NCI-H1105 treated with DMSO at 0.1 percent for 48 hours (cell line): ENCODE measurements at regions not wholly inside any gene's neighbourhood (a gene's known extent, or its start where the extent isn't known, plus 50 kb on each side); places are given as distances from the start of the nearest gene placed in this dataset.
A peak's percentile ranks its signal among the peaks of the same experiment; 100 is the strongest.
"Not testable (repeated sequence)": the region's sequence is repeated elsewhere in the genome, so short reads cannot be mapped to it uniquely, and the experiment has no call there.

Source experiments
- DNase-seq: peaks from one replicate; lab custom pipeline; 2025; lab: John Stamatoyannopoulos, UW

DNA sequence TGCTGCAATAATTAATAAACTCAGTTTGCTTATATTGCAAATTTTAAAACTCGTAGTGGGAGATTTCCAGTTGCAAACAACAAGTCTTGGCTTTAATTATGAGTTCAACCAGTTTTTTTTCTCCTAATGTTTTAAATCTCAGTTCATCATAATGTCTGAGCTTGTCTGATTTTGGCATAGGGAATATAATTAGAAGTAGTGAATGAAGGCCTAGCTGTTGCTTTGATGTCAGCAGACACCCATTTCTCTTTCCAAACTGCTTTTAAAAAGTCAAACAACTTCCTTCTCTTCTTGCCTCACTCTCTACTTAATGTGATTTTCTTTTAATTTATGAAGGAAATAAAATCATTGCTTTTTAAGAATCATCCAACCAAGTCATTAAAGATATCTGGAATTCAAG, 1462.1 kb downstream of the DPP10 start:
- no peak for DNase-seq

DNA sequence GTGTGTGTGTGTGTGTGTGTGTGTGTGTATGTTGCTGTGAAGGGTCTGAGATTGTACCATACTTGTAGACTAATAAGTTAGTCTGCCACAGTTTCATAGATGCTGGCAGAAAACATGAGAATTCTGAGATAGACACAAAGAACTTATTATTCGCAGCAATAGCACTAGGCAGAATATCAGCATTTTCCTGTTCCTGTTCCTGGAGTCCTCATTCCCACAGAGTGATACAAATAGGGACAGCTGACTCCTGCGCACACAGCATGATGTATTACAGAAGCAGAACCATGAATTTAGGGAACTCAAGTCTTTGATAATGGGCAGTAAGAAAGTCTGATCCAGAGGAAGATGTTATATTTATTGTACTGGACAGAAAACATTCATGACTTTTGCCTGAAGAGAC, 1466.3 kb downstream of the DPP10 start:
- no peak for DNase-seq

DNA sequence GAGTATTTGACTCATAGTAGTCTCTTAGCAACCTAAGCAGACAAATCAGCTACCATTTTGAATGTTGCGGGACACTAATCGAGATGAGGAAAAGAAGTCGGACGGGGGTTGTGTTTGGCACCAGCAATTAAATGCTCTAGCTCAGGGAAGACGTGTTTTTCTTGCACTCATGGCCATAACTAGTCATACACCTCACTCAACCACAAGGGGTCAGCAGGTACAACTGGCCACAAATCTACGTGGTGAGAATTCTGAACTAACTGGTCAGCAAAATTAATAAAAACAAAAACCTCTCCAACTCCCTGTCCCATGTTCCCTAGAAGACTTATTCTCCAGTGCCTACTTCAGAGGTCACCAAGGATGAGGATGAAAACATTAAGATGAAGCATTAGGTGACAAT, 1467.8 kb downstream of the DPP10 start:
- peak; percentile 3 for DNase-seq

DNA sequence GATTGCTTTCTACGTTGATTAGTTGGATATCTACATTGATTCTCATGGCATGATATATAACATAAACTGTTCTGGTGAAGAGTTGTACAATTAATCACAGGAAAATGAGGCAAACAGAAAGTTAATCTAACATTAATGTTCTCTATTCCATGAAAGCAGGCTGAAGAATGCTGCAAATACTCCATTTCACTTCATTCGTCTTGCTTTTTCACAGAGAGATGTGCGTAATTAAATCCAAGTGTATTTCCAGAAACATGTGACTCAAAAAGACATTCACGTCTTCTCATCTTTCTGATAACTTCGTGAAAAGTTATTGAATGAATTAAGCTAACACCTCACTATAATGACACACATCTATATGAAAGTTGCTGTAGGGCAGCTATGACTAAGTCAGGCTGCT, 1471.5 kb downstream of the DPP10 start:
- no peak for DNase-seq

DNA sequence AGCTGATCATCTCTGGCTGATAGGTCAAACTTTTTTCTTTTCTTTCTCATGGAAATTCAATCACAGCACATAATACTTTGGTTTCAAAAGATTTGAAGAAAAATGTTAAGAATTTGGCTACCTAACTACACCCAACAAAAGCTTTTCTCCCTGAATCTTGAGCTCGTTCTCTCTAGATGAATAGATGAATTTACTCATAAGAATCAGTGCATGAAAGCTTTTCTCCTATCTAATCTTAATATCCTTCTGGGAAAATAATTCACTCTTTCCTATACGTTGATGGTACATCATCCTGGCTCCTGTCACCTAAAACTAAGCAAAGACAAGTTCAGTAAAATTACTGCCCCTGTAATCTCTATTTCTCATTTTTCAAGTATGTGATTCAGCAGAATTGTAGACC, 1479.1 kb downstream of the DPP10 start:
- DNase-seq, result no peak

DNA sequence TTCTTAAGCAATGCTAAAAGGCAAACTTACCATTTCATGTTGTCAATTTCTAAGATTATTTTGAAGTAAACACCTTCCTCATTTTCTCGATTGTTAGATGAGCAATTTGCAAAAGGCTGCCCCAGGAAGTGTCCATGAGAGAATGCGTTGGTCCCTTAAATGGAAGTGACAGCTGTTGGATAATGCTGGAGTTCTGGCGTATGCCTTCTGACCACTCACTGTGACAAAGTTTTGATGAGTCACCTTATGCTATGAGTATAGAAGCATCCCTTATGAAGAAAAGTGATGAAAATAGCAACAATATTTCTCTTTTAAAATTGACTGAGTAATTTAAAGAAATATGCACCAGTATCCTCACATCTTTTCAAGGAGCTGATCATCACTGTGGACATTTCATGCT, 1497.5 kb downstream of the DPP10 start:
- no peak for DNase-seq

DNA sequence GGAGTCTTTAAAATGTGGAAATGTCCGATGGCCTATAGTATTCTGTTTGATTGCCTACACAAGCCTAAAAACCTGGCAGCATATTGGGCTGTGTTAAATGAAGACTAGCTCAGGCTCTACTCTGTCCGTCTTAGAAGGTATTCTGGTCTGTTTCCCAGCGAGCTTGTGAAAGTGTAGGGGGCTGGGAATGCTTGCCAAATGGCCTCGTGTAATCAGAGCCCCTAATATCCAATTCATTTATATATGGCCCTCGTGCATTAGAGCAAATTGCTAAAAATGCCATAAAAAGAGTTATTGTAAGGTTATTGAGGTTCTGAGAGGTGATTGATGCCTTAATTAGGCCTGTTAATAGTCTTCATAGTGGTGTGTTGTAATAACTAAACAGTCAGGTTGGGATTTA, 1500.4 kb downstream of the DPP10 start:
- DNase-seq, result peak; percentile 96

DNA sequence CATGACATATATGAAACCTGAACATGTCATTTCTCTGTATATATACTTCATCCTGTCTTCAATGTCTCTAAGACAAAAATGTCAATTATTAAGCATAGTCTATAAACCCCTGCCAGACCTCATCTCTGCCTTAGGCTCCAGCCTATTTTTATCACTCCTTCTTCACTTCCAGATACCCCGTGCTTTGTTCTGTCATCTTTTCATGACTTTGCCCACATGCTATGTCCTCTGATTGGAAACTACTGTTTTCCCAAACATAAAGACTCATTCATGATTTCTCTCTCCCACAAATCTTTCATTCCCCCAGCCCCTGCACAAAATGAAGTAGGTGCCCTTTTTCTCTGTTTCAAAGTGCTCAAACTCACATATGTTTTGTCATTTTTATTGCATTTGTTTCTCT, 1503.9 kb downstream of the DPP10 start:
- no peak for DNase-seq

DNA sequence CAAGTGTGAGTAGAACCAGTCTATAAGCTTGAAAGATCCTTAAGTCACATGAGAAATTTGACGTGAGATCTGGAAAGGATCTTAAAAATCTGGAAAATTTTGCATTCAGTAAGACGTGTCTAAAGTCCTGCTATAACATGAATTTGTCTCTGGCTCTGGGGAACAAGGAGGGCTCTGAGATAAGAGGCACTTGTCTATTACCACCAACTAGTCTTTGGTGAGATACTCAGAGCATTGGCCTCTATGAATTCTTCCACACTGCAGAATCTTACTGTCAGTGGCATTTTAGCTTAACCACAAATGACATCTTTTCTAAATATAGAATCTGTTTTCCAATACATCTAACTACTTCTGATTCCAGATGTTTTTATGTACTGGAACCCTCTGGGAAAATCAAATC, 1504.5 kb downstream of the DPP10 start:
- no peak for DNase-seq

DNA sequence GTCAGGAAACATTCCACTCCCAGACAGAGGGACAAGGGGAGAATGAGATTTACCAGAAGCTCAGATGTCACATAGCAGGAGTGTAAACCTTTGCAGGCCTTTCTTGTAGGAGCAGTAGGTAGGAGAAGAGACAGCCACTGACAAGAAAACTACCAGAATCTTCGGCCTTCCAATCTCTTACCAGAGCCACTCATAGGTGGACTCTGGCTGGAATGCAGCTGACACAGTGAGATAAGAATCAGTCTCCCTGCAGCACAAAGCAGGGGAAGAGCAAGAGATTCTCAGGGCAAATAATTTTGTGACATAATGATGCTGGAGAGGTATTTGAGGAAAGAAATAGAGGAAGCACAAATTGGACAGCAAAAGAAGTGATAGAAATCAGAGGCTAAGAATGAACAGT, 1534.5 kb downstream of the DPP10 start:
- no peak for DNase-seq

DNA sequence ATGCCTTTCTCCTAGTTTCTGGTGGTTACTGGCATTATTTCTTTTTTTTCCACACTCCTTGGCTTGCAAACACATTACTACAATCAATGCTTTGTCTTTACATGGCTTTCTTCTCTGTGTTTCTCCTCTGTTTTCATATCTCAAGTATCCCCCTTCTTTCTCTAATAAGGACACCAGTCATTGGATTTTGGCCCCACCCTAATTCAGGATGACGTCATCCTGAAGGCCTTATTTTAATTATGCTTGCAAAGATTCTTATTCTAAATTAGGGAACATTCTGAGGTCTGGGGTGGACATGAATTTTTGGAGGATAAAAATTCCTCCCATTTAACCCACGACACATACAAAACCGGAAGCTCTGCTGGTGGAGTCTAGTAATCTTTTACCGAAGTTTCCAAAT, 1556.6 kb downstream of the DPP10 start:
- DNase-seq, result no peak

DNA sequence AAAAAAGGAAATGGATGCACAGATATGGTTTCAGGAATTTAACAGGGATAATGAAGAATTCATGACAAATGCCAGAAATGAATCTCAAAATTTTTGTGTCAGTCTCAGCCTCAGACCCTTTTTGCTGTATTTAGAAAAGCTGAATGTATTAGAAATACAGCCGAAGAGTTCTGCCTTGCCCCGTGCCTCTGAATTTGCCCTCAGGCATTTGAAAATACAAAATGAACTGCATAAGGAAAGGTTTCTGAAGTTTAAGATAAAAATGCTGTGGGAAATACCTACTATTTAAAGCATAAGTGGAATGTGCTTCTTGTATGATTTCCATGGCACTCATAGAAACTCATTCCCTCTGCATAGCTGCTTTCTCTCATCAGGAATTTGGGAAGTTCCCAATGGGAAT, 1580.6 kb downstream of the DPP10 start:
- no peak for DNase-seq

DNA sequence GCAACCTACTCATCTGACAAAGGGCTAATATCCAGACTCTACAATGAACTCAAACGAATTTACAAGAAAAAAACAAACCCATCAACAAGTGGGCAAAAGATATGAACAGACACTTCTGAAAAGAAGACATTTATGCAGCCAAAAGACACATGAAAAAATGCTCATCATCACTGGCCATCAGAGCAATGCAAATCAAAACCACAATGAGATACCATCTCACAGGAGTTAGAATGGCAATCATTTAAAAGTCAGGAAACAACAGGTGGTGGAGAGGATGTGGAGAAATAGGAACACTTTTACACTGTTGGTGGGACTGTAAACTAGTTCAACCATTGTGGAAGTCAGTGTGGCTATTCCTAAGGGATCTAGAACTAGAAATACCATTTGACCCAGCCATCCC, 1596.3 kb downstream of the DPP10 start:
- not testable (repeated sequence) for DNase-seq

DNA sequence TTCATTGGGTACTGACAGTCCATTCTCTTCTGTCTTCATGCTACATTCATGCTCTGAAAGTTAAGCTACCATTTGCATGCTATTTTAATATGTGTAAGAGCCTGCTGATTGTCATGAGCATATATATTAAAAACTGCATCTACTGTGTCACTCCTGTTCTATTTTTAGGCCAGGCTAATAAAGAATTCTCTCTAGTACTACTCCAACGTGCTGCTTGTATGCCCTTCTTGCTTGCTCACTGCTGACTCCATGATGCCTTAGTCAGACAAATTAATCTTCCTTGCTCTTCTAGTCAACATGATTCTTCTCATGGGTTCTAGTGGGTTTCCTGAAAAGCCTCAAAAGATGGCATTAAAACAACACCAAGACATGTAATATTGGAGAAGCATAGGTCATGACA, 1600.1 kb downstream of the DPP10 start:
- DNase-seq, result no peak

DNA sequence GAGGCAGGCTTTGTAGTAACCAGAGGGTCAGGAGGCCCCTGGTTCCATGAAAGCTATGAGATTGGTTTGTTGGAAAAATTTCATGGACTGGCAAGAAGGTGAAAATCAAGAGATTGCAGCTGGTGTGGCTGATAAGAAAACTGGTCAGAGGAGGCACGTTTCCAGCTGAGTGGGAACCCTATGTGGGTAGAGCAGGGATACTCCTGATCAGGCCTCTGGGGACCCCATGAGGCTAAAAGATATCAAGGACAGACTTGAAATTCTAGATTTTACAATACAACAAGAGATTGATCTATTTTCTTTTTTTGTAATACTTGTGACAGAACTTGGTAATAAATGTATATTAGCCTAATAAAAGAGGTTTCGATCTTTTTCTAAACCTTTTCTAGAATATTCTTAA, 1615.1 kb downstream of the DPP10 start:
- DNase-seq, result no peak

DNA sequence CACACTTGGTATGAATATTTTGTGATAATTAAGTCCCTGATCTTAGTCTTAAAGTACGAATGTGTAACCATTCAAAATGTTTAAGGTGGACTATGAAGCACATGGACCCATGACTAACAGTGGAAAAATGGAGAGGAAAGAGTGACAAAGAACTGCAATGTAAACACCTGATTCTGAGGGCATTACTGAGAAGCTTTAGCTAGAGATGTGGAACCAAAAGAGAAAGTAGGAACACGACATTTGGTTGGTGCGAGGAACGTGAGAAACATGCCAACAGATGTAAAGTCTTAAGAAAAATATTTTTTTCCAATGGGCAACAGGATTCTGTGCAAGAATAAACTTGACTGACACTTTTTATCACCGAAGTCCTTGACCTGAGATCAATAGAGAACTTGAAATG, 1618.6 kb downstream of the DPP10 start:
- no peak for DNase-seq

DNA sequence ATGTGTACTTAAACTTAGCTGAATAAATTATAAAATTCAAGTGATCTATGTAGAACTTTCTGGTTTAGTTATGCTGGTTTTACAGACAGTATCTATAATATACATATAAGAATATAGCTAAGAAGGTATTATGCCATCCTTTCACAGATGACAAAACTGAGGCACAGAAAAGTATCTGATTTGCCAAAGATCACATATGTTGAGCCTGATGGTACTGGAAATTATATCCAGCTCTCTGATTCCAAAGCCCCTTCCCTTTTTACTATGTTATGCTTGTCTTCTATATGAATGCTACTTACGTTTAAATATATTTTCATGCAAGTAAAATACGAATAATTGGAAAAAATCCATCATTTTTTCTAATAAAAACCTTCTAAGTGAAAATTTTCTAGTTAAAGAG, 1631.3 kb downstream of the DPP10 start:
- DNase-seq, result no peak

DNA sequence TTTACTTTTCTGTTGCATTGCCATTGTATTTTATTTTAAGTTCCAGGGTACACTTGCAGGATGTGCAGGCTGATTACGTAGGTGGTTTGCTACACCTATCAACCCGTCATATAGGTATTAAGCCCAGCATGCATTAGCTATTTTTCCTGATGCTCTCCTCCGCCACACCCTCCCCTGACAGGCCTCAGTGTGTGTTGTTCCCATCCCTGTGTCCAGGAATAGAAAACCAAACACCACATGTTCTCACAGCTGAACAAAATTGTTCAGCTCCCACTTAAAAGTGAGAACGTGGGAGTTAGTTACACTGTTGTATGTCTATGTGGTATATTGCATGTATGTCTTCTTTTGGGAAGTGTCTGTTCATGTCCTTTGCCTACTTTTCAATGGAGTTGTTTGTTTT, 1631.7 kb downstream of the DPP10 start:
- no peak for DNase-seq

DNA sequence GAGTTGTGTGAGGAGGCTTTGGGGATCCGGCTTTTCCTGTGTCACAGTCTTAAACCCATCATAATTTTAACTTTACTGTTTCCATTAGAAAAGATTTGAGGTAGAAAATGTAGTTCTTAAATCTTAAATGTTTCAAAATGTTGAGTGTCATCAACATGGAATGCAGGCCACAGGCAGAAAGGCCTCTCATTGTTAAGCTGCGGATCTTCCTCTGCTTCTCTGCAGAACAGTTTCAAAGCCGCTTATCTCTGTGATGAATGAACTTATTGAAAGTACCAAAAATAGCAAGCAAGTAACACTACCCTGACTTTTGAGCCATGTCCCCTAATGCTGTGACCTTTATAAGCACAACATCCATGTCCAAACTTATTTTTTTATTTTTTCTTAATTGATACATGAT, 1645.8 kb downstream of the DPP10 start:
- no peak for DNase-seq

DNA sequence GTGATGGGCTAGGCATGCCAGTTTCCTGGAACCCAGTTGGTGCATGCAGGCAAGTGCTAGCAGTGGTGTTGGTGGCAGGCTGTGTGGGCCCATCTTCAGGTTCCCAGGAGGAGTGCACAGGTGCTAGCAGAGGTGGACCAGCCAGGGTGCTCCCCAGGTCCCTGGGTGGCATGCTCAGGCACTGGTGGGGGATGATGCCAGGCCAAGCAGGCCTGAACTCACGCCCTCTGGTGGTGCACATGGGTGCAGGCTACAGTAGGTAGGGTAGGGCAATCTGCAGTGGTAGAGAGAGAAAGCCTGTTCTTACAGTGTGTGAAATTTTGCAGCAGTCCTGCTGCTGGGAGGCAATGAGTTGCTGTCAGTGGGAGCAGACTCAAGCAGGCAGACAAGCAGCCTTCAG, 1651.8 kb downstream of the DPP10 start:
- no peak for DNase-seq

DNA sequence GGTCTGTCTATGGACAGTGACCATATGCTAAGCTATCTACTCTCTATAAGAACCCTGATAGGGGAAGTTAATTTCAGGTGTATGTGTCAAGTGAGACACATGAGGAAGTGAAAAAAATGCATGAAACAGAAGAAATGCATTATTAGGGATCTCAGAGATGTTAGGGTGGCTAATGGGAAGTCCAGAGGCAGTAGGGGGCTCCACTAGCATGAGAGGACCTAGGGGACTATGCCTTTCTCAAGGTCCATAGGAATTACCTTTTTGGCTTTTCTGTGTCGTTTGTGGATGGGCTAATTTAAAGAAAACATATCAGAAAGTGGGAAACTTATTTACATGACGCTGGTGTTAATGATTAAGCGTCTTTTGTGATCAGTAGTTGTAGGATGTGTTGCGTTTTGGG, 1653.2 kb downstream of the DPP10 start:
- DNase-seq, result no peak

DNA sequence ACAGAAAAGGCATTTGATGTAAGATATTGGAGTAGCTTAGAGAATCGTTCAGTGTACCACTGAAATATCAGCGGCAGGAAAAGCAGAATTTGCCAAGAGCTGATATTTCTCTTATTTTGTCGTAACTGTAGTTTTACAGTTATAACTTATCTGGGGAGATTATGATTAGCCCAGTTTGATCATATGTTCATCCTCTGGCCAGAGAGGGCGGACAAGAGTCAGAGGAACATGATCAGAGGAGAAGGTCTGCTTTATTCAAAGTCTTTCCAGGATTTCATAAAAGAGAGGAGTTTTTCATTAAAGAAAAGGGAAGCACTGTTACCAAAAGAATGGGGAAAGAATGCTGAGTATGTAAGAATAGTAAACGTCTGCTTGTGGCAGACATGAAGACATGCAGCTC, 1655.6 kb downstream of the DPP10 start:
- DNase-seq, result no peak

DNA sequence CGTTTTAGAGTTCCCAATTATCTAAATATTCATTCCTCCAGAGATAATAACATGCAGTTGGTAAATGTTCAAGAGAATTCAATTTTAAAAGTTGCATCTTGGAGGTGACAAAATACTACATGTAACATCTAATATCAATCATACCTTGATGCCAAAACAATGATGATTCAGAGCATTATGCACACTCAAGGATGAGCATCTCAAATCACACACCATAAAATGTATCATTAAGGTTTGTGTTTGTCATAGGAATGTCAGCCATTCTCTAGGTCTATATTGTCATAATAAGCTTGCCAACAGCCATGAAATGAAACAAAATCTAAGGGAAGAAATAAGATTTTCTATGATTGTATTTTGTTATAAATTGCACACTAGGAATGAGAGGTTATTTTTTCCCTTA, 1667.0 kb downstream of the DPP10 start:
- DNase-seq, result no peak

DNA sequence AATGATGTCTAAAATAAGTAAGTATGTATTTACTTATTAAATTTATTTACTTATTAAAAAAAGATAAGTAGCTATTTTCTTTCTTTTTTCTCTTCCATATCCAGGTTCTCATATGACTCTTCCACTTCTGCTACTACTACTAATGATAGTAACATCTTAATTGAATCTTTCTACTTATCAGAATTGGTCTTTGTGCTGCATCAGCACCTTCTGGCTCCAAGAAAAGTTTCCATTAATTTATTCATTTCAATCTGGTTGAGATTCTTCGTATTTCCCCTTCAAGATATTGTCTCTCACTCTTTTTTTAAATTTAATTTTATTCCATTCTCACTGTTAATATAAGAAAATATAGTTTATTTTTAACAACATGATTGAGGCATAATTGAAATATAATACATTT, 1675.4 kb downstream of the DPP10 start:
- no peak for DNase-seq

DNA sequence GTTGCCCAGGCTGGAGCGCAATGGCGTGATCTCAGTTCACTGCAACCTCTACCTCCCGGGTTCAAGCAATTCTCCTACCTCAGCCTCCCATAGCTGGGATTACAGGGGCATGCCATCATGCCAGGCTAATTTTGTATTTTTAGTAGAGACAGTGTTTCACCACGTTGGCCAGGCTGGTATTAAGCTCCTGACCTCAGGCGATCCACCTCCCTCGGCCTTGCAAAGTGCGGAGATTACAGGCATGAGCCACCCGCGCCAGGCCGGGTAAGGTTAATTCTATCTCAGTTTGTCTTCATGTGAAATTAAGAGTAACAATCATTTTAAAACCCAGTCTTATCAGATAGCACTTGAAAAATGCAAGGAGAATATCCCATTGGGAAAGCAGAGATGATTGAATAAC, 1681.7 kb upstream of the DDX18 start:
- peak; percentile 17 for DNase-seq
